SJSA1 (cell line): ENCODE measurements at regions not wholly inside any gene's neighbourhood (a gene's known extent, or its start where the extent isn't known, plus 50 kb on each side); places are given as distances from the start of the nearest gene placed in this dataset.

Source experiments
- DNase-seq, 2 experiments: peaks; one replicate each; pipeline ENCODE4 v3.0.0-alpha.2; 2015 to 2020; ENCODE audit warnings: low spot score in 2 of 2, low read depth in 1 of 2
- H3K27ac ChIP-seq: fragments of 250-450 bp; sonication (Bioruptor Pico); 2 replicates; pipeline ENCODE4 v1.5.1; 2020; ENCODE audit warnings: mild to moderate bottlenecking, moderate library complexity
- H3K27me3 ChIP-seq: fragments of 250-450 bp; sonication (Bioruptor Pico); replicated peaks from 2 replicates; pipeline ENCODE4 v1.5.1; 2020; ENCODE audit warnings: mild to moderate bottlenecking, moderate library complexity
- H3K36me3 ChIP-seq: fragments of 250-450 bp; sonication (Bioruptor Pico); 2 replicates; pipeline ENCODE4 v1.5.1; 2020; ENCODE audit warnings: mild to moderate bottlenecking
- H3K4me1 ChIP-seq: fragments of 250-450 bp; sonication (Bioruptor Pico); replicated peaks from 2 replicates; pipeline ENCODE4 v1.6.1; 2021; ENCODE audit warnings: mild to moderate bottlenecking
- H3K4me3 ChIP-seq: fragments of 250-450 bp; sonication (Bioruptor Pico); 2 replicates; pipeline ENCODE4 v1.5.1; 2020; ENCODE audit warnings: mild to moderate bottlenecking
- H3K9me3 ChIP-seq: fragments of 250-450 bp; sonication (Bioruptor Pico); replicated peaks from 2 replicates; pipeline ENCODE4 v1.5.1; 2020; ENCODE audit warnings: mild to moderate bottlenecking

- H3K36me3 ChIP-seq: no peaks in the 10 kb centered on the region
- no peaks in the 10 kb centered on the region for H3K27me3 ChIP-seq
- DNase-seq: no peak
- H3K27ac ChIP-seq: no peak overlapping the region
- no peaks in the 10 kb centered on the region for H3K9me3 ChIP-seq
- H3K4me1 ChIP-seq: peaks cover 31% of the 10 kb centered on the region
- H3K4me3 ChIP-seq: no peak overlapping the region
Observed at GRCh38 chr3:153249906-153250305, 87.9 kb downstream of the RAP2B start.

GRCh38 chr3:153250446-153250845 is 88.4 kb downstream of the RAP2B start:
- Histone ChIP-seq H3K4me3 (no peak overlapping the region), H3K9me3 (no peaks in the 10 kb centered on the region), H3K27ac (no peak overlapping the region), H3K27me3 (no peaks in the 10 kb centered on the region), H3K36me3 (no peaks in the 10 kb centered on the region), H3K4me1 (peaks cover 33% of the 10 kb centered on the region)
- DNase-seq: no peak

GRCh38 chr3:153252963-153253362 is 90.9 kb downstream of the RAP2B start:
- no peaks in the 10 kb centered on the region for H3K27me3 ChIP-seq
- peaks cover 38% of the 10 kb centered on the region for H3K4me1 ChIP-seq
- no peaks in the 10 kb centered on the region for H3K9me3 ChIP-seq
- H3K27ac ChIP-seq: no peak overlapping the region
- DNase-seq: no peak
- H3K36me3 ChIP-seq: no peaks in the 10 kb centered on the region
- H3K4me3 ChIP-seq: no peak overlapping the region

- Histone ChIP-seq H3K36me3 (no peaks in the 10 kb centered on the region), H3K27ac (no peak overlapping the region), H3K9me3 (no peaks in the 10 kb centered on the region), H3K27me3 (no peaks in the 10 kb centered on the region), H3K4me3 (no peak overlapping the region), H3K4me1 (peaks cover 49% of the 10 kb centered on the region)
- no peak for DNase-seq
Observed at GRCh38 chr3:153254361-153254760, 92.3 kb downstream of the RAP2B start.

GRCh38 chr3:153257673-153258351 is 95.8 kb downstream of the RAP2B start:
- peak in 1 of 2 experiments; percentile 43 for DNase-seq
- no peaks in the 10 kb centered on the region for H3K36me3 ChIP-seq
- no peaks in the 10 kb centered on the region for H3K27me3 ChIP-seq
- H3K27ac ChIP-seq: peak overlapping the region; percentile 29
- H3K9me3 ChIP-seq: no peaks in the 10 kb centered on the region
- H3K4me1 ChIP-seq: peaks cover 69% of the 10 kb centered on the region
- no peak overlapping the region for H3K4me3 ChIP-seq

GRCh38 chr3:153259956-153260355 is 97.9 kb downstream of the RAP2B start:
- H3K4me1 ChIP-seq: peaks cover 57% of the 10 kb centered on the region
- peak overlapping the region; percentile 66 for H3K27ac ChIP-seq
- no peaks in the 10 kb centered on the region for H3K9me3 ChIP-seq
- H3K27me3 ChIP-seq: no peaks in the 10 kb centered on the region
- no peaks in the 10 kb centered on the region for H3K36me3 ChIP-seq
- DNase-seq: peak in 1 of 2 experiments; percentile 58
- H3K4me3 ChIP-seq: no peak overlapping the region

GRCh38 chr3:153260681-153261080 is 98.7 kb downstream of the RAP2B start:
- Histone ChIP-seq H3K27me3 (no peaks in the 10 kb centered on the region), H3K36me3 (no peaks in the 10 kb centered on the region), H3K4me1 (peaks cover 53% of the 10 kb centered on the region), H3K9me3 (no peaks in the 10 kb centered on the region), H3K4me3 (no peak overlapping the region), H3K27ac (peak overlapping the region; percentile 66)
- peak; percentile 48 to 55 for DNase-seq

GRCh38 chr3:153266619-153267018 is 104.6 kb downstream of the RAP2B start:
- no peak for DNase-seq
- Histone ChIP-seq H3K27ac (no peak overlapping the region), H3K9me3 (no peaks in the 10 kb centered on the region)

GRCh38 chr3:153268564-153269279 is 106.7 kb downstream of the RAP2B start:
- DNase-seq: no peak
- H3K27ac ChIP-seq: no peak overlapping the region
- H3K4me3 ChIP-seq: no peak overlapping the region
- H3K36me3 ChIP-seq: no peaks in the 10 kb centered on the region
- no peaks in the 10 kb centered on the region for H3K9me3 ChIP-seq
- H3K4me1 ChIP-seq: no peaks in the 10 kb centered on the region
- H3K27me3 ChIP-seq: no peaks in the 10 kb centered on the region

More at GRCh38 chr3:153266619-153267018, 104.6 kb downstream of the RAP2B start:
- Histone ChIP-seq H3K36me3 (no peaks in the 10 kb centered on the region), H3K4me1 (no peaks in the 10 kb centered on the region; the same call in 1 of the 2 replicates), H3K27me3 (no peaks in the 10 kb centered on the region), H3K4me3 (no peak overlapping the region)

- no peak overlapping the region for H3K4me3 ChIP-seq
- H3K9me3 ChIP-seq: no peaks in the 10 kb centered on the region
- no peaks in the 10 kb centered on the region for H3K36me3 ChIP-seq
Observed at GRCh38 chr3:153269730-153270129, 107.7 kb downstream of the RAP2B start.

GRCh38 chr3:153273217-153273616 is 111.2 kb downstream of the RAP2B start:
- Histone ChIP-seq H3K9me3 (no peaks in the 10 kb centered on the region), H3K27me3 (no peaks in the 10 kb centered on the region), H3K4me3 (no peak overlapping the region), H3K27ac (no peak overlapping the region), H3K4me1 (peaks cover 12% of the 10 kb centered on the region), H3K36me3 (no peaks in the 10 kb centered on the region)
- no peak for DNase-seq

More at GRCh38 chr3:153269730-153270129, 107.7 kb downstream of the RAP2B start:
- DNase-seq: no peak
- H3K4me1 ChIP-seq: no peaks in the 10 kb centered on the region
- no peak overlapping the region for H3K27ac ChIP-seq
- H3K27me3 ChIP-seq: no peaks in the 10 kb centered on the region

GRCh38 chr3:153273767-153274435 is 111.9 kb downstream of the RAP2B start:
- H3K4me1 ChIP-seq: peaks cover 19% of the 10 kb centered on the region
- no peaks in the 10 kb centered on the region for H3K36me3 ChIP-seq
- no peak for DNase-seq
- H3K9me3 ChIP-seq: no peaks in the 10 kb centered on the region
- no peak overlapping the region for H3K4me3 ChIP-seq
- no peaks in the 10 kb centered on the region for H3K27me3 ChIP-seq
- H3K27ac ChIP-seq: no peak overlapping the region

GRCh38 chr3:153274561-153274960 is 112.5 kb downstream of the RAP2B start:
- H3K27me3 ChIP-seq: no peaks in the 10 kb centered on the region
- H3K4me3 ChIP-seq: no peak overlapping the region
- no peak overlapping the region for H3K27ac ChIP-seq
- H3K4me1 ChIP-seq: peaks cover 20% of the 10 kb centered on the region
- DNase-seq: no peak
- no peaks in the 10 kb centered on the region for H3K36me3 ChIP-seq
- no peaks in the 10 kb centered on the region for H3K9me3 ChIP-seq

- H3K36me3 ChIP-seq: no peaks in the 10 kb centered on the region
Observed at GRCh38 chr3:153275514-153275913, 113.5 kb downstream of the RAP2B start.

More at GRCh38 chr3:153275514-153275913, 113.5 kb downstream of the RAP2B start:
- H3K4me1 ChIP-seq: peaks cover 20% of the 10 kb centered on the region
- H3K27ac ChIP-seq: no peak overlapping the region
- DNase-seq: no peak
- no peak overlapping the region for H3K4me3 ChIP-seq
- H3K27me3 ChIP-seq: no peaks in the 10 kb centered on the region
- no peaks in the 10 kb centered on the region for H3K9me3 ChIP-seq
